GM21717 (cell line): ENCODE measurements at regions not wholly inside any gene's neighbourhood (a gene's known extent, or its start where the extent isn't known, plus 50 kb on each side); places are given as distances from the start of the nearest gene placed in this dataset.

Experiments used
- ATAC-seq: cut with Tn5 transposase; IDR thresholded peaks from one replicate; pipeline ENCODE4 v1.9.1; 2021; ENCODE audit warnings: mild to moderate bottlenecking, moderate library complexity; ENCODE audit not compliant: unreplicated experiment

DNA sequence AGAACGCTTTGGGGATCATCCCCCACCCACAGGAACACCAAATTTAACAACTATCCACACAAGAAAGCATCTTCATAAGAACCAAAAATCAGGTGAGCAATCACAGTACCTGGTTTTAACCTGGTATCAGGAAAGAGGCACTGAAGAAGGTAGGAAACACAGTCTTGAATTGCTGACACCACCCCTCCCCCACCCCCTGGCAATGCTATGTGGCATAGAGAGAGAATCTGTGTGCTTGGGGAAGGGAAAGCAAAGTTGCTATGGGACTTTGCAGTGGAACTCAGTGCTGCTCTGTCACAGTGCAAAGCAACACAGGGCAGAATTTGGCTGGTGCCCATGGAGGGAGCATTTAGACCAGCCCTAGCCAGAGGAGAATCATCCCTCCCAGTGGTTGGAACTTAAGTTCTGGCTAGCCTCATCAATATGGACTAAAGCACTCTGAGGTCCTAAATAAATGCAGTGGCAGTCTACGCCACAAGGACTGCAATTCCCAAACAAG, 565.5 kb downstream of the EPM2A start:
- no peak for ATAC-seq

DNA sequence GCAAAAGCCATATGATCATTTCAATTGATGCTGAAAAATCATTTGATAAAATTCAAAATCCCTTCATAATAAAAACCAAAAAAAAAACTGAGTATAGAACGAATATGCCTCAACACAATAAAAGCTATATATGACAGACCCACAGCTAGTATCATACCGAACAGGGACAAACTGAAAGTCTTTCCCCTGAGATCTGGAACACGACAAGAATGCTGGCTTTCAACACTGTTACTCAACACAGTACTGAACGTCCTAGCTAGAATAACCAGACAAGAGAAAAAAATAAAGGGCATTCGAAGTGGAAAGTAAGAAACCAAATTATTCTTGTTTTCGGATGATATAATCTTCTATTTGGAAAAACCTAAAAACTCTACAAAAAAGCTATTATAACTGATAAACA, 559.9 kb downstream of the EPM2A start:
- ATAC-seq = no peak

DNA sequence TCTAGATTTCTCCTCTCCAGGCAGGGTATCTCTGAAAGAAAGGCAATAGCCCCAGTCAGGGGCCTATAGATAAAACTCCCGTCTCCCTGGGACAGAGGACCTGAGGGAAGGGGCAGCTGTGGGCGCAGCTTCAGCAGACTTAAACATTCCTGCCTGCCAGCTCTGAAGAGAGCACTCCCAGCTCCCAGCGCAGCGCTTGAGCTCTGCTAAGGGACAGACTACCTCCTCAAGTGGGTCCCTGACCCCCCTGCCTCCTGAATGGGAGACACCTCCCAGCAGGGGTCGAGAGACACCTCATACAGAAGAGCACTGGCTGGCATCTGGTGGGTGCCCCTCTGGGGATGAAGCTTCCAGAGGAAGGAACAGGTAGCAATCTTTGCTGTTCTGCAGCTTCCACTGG, 556.9 kb downstream of the EPM2A start:
- ATAC-seq = no peak

GRCh38 chr6:145187491-145188206, 547.7 kb downstream of the EPM2A start:
- no peak for ATAC-seq

DNA sequence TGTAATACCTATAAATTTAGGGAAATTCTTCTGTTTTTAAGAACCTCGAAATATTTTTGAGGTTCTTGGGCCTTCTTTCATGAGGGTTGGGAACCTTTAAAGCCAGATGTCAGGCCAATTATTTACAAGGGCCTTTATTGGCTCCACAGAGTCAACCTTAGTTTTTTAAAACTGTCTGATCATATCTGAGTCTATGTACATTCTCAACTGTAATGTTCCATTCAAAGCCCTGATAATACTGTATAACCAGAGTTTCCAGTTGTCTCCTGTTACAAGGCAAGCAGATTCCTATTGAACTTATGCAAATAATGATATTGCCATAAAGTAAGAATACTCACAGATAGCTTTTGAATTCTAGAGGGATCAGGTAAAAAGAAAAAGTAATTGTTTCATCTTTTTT, 545.5 kb downstream of the EPM2A start:
- ATAC-seq = no peak

DNA sequence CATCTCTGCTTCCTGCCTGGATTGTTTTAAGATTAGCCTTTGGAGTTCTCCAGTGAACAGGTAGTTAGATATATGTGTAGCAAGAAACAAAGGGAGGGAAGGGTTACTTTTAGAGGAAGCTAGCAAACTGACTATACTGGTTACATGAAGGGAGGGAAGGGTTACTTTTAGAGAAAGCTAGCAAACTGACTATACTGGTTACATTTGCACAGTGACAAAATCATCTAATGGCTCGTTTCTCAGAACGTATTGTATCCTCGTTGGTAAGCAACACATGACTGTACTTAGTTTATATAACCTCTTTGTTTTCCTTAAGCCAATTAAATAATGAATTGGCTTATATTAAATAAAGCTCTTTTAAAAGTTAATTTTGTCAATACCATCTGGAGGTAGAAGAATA, 540.9 kb downstream of the EPM2A start:
- ATAC-seq = no peak

DNA sequence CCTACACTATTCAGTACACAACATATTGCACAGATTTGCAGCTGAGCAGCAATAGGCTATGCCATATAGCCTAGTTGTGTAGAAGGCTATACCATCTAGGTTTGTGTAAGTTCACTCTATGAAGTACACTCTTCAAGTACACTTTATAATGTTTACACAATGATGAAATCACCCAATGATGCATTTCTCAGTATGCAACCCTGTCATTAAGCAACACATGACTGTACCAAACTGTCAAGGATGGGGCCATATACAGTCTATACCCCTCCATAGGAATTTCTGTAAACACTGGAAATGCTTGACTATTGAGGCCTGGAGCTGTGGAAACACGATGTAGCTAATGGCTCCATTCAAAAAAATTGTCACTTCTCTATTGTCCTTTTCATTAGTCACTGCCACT, 535.4 kb downstream of the EPM2A start:
- ATAC-seq = no peak

DNA sequence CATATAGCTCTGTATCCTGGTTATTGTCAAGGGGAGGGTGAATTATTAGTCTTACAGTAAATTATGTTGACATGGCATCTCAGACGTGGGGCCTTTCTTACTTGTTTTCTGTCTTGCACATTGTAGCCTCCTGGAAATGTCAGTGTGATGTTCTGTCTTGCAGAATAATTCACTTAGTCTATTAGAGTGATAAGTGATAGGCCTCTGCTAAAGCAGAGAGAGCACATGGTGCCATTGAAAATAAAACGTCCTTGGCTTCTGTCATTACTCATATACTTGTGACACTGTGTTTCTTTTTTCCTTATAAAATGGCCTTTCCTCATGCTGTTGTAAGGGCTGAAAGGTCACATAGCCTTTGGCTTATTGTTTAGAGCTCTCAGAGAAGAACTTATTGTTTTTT, 531.0 kb downstream of the EPM2A start:
- ATAC-seq = no peak

GRCh38 chr6:145206247-145206907, 528.9 kb downstream of the EPM2A start:
- ATAC-seq = no peak

DNA sequence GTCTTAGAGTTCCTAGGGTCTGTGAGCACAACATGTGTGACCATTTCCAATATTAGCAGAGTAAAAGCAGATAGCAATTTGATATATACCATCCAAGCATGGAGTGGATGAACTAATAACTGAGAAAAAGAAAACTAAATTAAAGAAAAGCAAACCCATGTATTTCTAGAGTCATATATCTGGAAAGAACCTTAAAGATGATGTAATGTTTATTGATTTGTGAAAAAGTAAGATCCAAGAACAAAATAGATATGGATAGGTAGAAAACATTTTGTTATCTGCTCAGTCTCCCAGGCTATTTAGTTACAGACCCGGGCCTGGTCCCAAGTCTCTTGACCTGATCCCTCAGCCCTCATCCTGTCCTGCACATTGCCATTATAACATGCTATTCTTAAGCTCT, 526.8 kb downstream of the EPM2A start:
- no peak for ATAC-seq

GRCh38 chr6:145209272-145209671, 526.0 kb downstream of the EPM2A start:
- no peak for ATAC-seq

GRCh38 chr6:145212813-145213212, 522.5 kb downstream of the EPM2A start:
- ATAC-seq = peak; percentile 57

DNA sequence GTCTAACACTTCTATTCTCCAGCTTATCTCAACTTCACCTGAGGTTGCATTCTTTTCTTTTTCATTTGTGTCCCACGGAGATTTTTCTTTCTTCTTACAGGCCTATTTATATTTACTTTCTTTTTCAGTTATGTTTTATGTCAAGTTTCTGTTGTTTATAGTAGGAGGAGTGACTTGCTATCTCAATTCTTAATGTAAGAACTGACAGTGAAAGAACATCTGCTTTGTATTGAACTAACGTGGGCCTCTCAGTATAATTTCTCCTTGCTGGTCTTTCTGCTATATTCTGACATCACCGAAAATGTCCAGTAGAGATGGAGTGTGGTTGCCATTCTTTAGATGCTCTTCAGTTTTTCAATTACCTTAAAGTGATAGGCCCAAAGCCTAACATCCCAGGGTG, 521.7 kb downstream of the EPM2A start:
- ATAC-seq = peak; percentile 91

- no peak for ATAC-seq
Measured at GRCh38 chr6:145214570-145214969, 520.8 kb downstream of the EPM2A start.

DNA sequence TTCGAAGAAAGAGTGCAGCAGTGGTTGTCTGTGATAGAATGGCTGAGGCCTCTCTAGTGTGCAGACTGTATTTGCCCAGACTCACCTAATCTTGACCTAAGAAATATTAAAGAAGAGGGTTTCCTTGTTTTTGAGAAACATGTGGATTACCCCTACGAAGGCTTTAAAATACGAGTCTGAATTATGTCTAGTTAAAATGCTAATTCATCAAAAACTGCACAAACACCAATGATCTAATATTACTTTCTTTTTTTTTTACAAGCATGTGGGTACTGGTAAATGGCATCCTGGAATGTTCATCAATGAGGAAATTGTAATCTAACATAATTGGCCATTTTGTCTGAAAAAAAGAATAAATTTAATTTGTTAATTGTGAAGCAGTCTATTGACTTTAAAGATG, 510.9 kb downstream of the EPM2A start:
- ATAC-seq = no peak

- no peak for ATAC-seq
Measured at GRCh38 chr6:145225500-145225899, 509.8 kb downstream of the EPM2A start.

DNA sequence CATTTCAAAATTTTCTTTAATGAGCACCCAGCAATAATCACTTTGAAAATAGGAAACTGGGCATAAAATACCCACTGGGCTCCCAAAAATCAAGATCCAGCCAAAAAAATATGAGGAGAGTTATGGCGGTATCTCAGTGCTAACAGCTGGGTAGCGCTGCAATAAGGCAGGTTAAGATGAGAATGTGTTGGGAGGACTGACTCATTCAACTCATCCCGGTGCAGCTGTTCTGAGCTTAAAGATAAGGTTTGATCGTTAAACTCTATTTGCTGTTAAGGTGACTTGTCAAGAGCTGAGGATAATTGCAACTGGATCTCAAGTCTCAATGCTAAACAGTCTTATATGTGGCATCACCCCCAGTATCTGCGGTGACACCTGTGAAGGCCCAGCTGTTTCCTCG, 507.7 kb downstream of the EPM2A start:
- no peak for ATAC-seq

- ATAC-seq = no peak
Measured at GRCh38 chr6:145228962-145229582, 506.2 kb downstream of the EPM2A start.

- no peak for ATAC-seq
Measured at GRCh38 chr6:145233955-145234354, 501.4 kb downstream of the EPM2A start.

GRCh38 chr6:145235207-145235606, 500.1 kb downstream of the EPM2A start:
- ATAC-seq = no peak

DNA sequence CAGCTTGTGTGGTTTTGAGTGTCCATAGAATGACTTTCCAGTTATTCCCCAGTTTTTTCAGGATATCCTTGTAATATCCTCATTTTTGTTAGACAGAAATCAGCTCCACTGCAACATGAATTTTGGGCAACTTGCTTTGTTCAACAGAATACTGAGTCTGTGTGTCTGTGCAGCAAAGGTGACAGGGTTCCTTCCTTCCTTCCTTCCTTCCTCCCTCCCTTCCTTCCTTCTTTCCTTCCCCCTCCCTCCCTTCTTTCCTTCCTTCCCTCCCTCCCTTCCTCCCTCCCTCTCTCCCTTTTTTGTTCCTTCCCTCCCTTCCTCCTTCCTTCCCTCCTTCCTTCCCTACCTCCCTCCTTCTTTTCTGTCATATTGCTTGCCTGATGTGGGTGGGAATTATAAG, 496.5 kb downstream of the EPM2A start:
- ATAC-seq = no peak

DNA sequence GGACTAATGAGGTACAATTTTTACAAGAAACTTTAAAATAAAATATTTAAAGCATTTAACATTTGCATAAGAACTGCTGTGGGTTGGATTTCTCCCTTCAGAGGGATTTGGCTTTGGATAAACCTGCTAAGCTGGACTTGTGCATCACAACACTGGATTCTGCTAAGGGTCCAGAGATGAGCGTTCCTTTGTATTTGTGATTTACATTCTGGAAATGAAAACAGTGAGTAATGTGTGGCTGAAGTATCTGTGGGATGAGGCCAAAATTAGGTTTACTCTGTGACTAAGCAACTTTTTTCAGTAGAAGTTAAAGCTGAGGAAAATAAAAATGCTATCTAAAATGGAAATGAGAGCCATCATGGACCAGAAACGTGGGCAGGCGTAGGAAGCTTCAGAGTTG, 494.3 kb downstream of the EPM2A start:
- no peak for ATAC-seq
